ENCODE measurements at regions not wholly inside any gene's neighbourhood (a gene's known extent, or its start where the extent isn't known, plus 50 kb on each side); places are given as distances from the start of the nearest gene placed in this dataset.
A peak's percentile ranks its signal among the peaks of the same experiment; 100 is the strongest.

- H3K9me3 Mint-ChIP-seq (ENCODE audit: low read depth), result no peaks in the 10 kb centered on the region
- no peaks in the 10 kb centered on the region for H3K4me1 Mint-ChIP-seq (ENCODE audit: low read depth)
- no peak overlapping the region for H3K4me3 Mint-ChIP-seq (ENCODE audit: low read depth)
- no peak for DNase-seq (ENCODE audit: low spot score, unreplicated experiment)
- H3K27ac Mint-ChIP-seq, result no peak overlapping the region
- H3K36me3 Mint-ChIP-seq (ENCODE audit: insufficient read depth), result no peaks in the 10 kb centered on the region
- TF ChIP-seq CTCF (IDR thresholded peaks at IDR 0.05; ENCODE audit: unreplicated experiment), result no peak
- no peaks in the 10 kb centered on the region for H3K27me3 Mint-ChIP-seq
Measured at GRCh38 chr2:66836851-66837250, 401.9 kb downstream of the MEIS1 start.

- no peak for TF ChIP-seq CTCF (IDR thresholded peaks at IDR 0.05; ENCODE audit: unreplicated experiment)
- no peak for DNase-seq (ENCODE audit: low spot score, unreplicated experiment)
- Mint-ChIP-seq H3K36me3 (ENCODE audit: insufficient read depth) (no peaks in the 10 kb centered on the region), H3K27me3 (no peaks in the 10 kb centered on the region), H3K4me1 (ENCODE audit: low read depth) (peaks cover 13% of the 10 kb centered on the region), H3K9me3 (ENCODE audit: low read depth) (no peaks in the 10 kb centered on the region), H3K4me3 (ENCODE audit: low read depth) (no peak overlapping the region), H3K27ac (peak overlapping the region; percentile 38)
Measured at GRCh38 chr2:66839551-66840320, 404.8 kb downstream of the MEIS1 start.

GRCh38 chr2:66840321-66841002, 405.5 kb downstream of the MEIS1 start:
- Mint-ChIP-seq H3K36me3 (ENCODE audit: insufficient read depth) (no peaks in the 10 kb centered on the region), H3K9me3 (ENCODE audit: low read depth) (no peaks in the 10 kb centered on the region), H3K27ac (no peak overlapping the region), H3K4me1 (ENCODE audit: low read depth) (peaks cover 13% of the 10 kb centered on the region), H3K27me3 (no peaks in the 10 kb centered on the region), H3K4me3 (ENCODE audit: low read depth) (no peak overlapping the region)
- no peak for TF ChIP-seq CTCF (IDR thresholded peaks at IDR 0.05; ENCODE audit: unreplicated experiment)
- DNase-seq (ENCODE audit: low spot score, unreplicated experiment), result no peak

GRCh38 chr2:66843847-66844246, 408.9 kb downstream of the MEIS1 start:
- Mint-ChIP-seq H3K9me3 (ENCODE audit: low read depth) (no peaks in the 10 kb centered on the region), H3K27me3 (no peaks in the 10 kb centered on the region), H3K4me3 (ENCODE audit: low read depth) (no peak overlapping the region), H3K27ac (no peak overlapping the region), H3K36me3 (ENCODE audit: insufficient read depth) (no peaks in the 10 kb centered on the region), H3K4me1 (ENCODE audit: low read depth) (peaks cover 27% of the 10 kb centered on the region)
- TF ChIP-seq CTCF (IDR thresholded peaks at IDR 0.05; ENCODE audit: unreplicated experiment), result no peak
- DNase-seq (ENCODE audit: low spot score, unreplicated experiment), result no peak

GRCh38 chr2:66845307-66845706, 410.4 kb downstream of the MEIS1 start:
- no peak for TF ChIP-seq CTCF (IDR thresholded peaks at IDR 0.05; ENCODE audit: unreplicated experiment)
- H3K4me3 Mint-ChIP-seq (ENCODE audit: low read depth), result no peak overlapping the region
- no peaks in the 10 kb centered on the region for H3K36me3 Mint-ChIP-seq (ENCODE audit: insufficient read depth)
- H3K4me1 Mint-ChIP-seq (ENCODE audit: low read depth), result peaks cover 27% of the 10 kb centered on the region
- DNase-seq (ENCODE audit: low spot score, unreplicated experiment), result no peak
- H3K9me3 Mint-ChIP-seq (ENCODE audit: low read depth), result no peaks in the 10 kb centered on the region
- H3K27ac Mint-ChIP-seq, result no peak overlapping the region
- no peaks in the 10 kb centered on the region for H3K27me3 Mint-ChIP-seq
